Psoas muscle (tissue), 7 donors: ENCODE measurements at regions not wholly inside any gene's neighbourhood (a gene's known extent, or its start where the extent isn't known, plus 50 kb on each side); places are given as distances from the start of the nearest gene placed in this dataset.

Experiments used
- ATAC-seq, 4 donors: fragments of 200-7000 bp; cut with Tn5 transposase; one replicate each; pipeline ENCODE4 v1.9.1; 2020; ENCODE audit warnings: moderate library complexity in 3 of 4, mild to moderate bottlenecking in 2 of 4
- DNase-seq, 2 donors: peaks; one replicate each; pipeline ENCODE4 v3.0.0-alpha.2; 2020
- H3K27ac ChIP-seq: fragments of 200-600 bp; one replicate; pipeline ENCODE4 v1.8.0; 2022
- H3K27me3 ChIP-seq, 3 donors: fragments of 200-600 bp in 1 of 3; one replicate each; pipeline versions ENCODE4 v1.6.1 to v1.8.0; 2013 to 2022; ENCODE audit warnings: low read length in 2 of 3, mild to moderate bottlenecking in 2 of 3, moderate library complexity in 1 of 3; ENCODE audit not compliant: insufficient read depth in 3 of 3
- H3K36me3 ChIP-seq, 2 donors: fragments of 200-600 bp in 1 of 2; one replicate each; pipeline versions ENCODE4 v1.6.1 to v1.8.0; 2013 to 2022; ENCODE audit warnings: low read depth in 1 of 2, mild to moderate bottlenecking in 1 of 2, moderate library complexity in 1 of 2; ENCODE audit not compliant: insufficient read depth in 1 of 2
- H3K4me1 ChIP-seq: fragments of 200-600 bp; one replicate; pipeline ENCODE4 v1.8.0; 2022
- H3K4me3 ChIP-seq: fragments of 200-600 bp; one replicate; pipeline ENCODE4 v1.8.0; 2022; ENCODE audit warnings: mild to moderate bottlenecking
- H3K9me3 ChIP-seq: fragments of 200-600 bp; one replicate; pipeline ENCODE4 v1.8.0; 2022
- CTCF ChIP-seq: fragments of 200-600 bp; IDR thresholded peaks from one replicate; pipeline ENCODE4 v1.8.0; 2022; ENCODE audit warnings: antibody characterized with exemption
- WGBS, 3 donors: extraction: QIAGEN DNeasy Blood & Tissue Kit; methylation state at CpG; one replicate each; pipeline versions ENCODE4 v1.1.6 to v1.1.7; 2013; 5-methylcytosine and 5-hydroxymethylcytosine counted together
- intact Hi-C, 2 donors: fragments of 100-400 bp; cut with DNase I; formaldehyde crosslinking; loops; one replicate each; pipeline versions ENCODE4 v1.11.0 to v1.14.2; 2022
- donor health status: healthy with polysubstance abuse.
- donor health status: DM: no; HTN: no; CAD: no; lungs with moderate emphysema.
- donor health status: Bipolar disorder and iron deficiency.
- donor health status: healthy.
- donor health status: DM: yes; HTN: yes; CAD: no.
- donor health status: DM: no; HTN: no; CAD: no.
- donor health status: DM: yes; HTN: yes; CAD: no.

- TF ChIP-seq CTCF = no peak
- no peak overlapping the region for H3K27ac ChIP-seq
- DNase-seq = no peak
- peaks cover 2% of the 10 kb centered on the region for H3K4me1 ChIP-seq
- ATAC-seq = no peak
- H3K36me3 ChIP-seq = no peaks in the 10 kb centered on the region
- no peaks in the 10 kb centered on the region for H3K27me3 ChIP-seq
- H3K9me3 ChIP-seq = no peaks in the 10 kb centered on the region
- no peak overlapping the region for H3K4me3 ChIP-seq
- intact Hi-C loops = no loop called here
Observed at GRCh38 chr21:38136201-38136600, 120.6 kb upstream of the KCNJ15 start.

- WGBS, 3 donors = 62 to 74% (median 68%) methylated on average over 5 of the region's 5 CpGs
- intact Hi-C loops = no loop called here
Observed at GRCh38 chr21:38139380-38140168, 117.2 kb upstream of the KCNJ15 start.

GRCh38 chr21:38140207-38140903 is 116.4 kb upstream of the KCNJ15 start:
- Histone ChIP-seq H3K36me3 (no peaks in the 10 kb centered on the region), H3K9me3 (no peaks in the 10 kb centered on the region), H3K27ac (no peak overlapping the region), H3K4me3 (no peak overlapping the region), H3K27me3 (peaks cover 0 to 1% (median 0%) of the 10 kb centered on the region in 3 donors), H3K4me1 (peaks cover 2% of the 10 kb centered on the region)
- intact Hi-C loops = no loop called here
- DNase-seq (peak; percentile 52 to 61), ATAC-seq (peak in 3 of 4 donors; percentile 62 to 80 (median 72))
- TF ChIP-seq CTCF = no peak
- WGBS, 3 donors = 16 to 19% (median 19%) methylated on average over 5 of the region's 5 CpGs

More at GRCh38 chr21:38139380-38140168, 117.2 kb upstream of the KCNJ15 start:
- Histone ChIP-seq H3K4me1 (peaks cover 2% of the 10 kb centered on the region), H3K36me3 (no peaks in the 10 kb centered on the region), H3K27ac (no peak overlapping the region), H3K9me3 (no peaks in the 10 kb centered on the region), H3K4me3 (no peak overlapping the region), H3K27me3 (no peaks in the 10 kb centered on the region)
- ATAC-seq (no peak), DNase-seq (no peak)
- TF ChIP-seq CTCF = no peak

GRCh38 chr21:38142224-38142623 is 114.6 kb upstream of the KCNJ15 start:
- no peak for TF ChIP-seq CTCF
- Histone ChIP-seq H3K27ac (no peak overlapping the region), H3K9me3 (no peaks in the 10 kb centered on the region), H3K27me3 (peaks cover 0 to 6% (median 0%) of the 10 kb centered on the region in 3 donors), H3K4me3 (no peak overlapping the region), H3K36me3 (no peaks in the 10 kb centered on the region), H3K4me1 (peaks cover 2% of the 10 kb centered on the region)
- intact Hi-C loops = no loop called here
- no peak for DNase-seq
- ATAC-seq = no peak
